ENCODE measurements at regions not wholly inside any gene's neighbourhood (a gene's known extent, or its start where the extent isn't known, plus 50 kb on each side); places are given as distances from the start of the nearest gene placed in this dataset.

GRCh38 chr10:78450239-78450638 is 416.6 kb downstream of the RPS24 start:
- TF ChIP-seq POLR2AphosphoS5 (IDR thresholded peaks at IDR 0.05; ENCODE audit: low read depth, low read length) (no peak), FOSL2 (IDR thresholded peaks at IDR 0.05; ENCODE audit: borderline replicate concordance, low read depth) (no peak)
- TF ChIP-seq, protein P1, sequence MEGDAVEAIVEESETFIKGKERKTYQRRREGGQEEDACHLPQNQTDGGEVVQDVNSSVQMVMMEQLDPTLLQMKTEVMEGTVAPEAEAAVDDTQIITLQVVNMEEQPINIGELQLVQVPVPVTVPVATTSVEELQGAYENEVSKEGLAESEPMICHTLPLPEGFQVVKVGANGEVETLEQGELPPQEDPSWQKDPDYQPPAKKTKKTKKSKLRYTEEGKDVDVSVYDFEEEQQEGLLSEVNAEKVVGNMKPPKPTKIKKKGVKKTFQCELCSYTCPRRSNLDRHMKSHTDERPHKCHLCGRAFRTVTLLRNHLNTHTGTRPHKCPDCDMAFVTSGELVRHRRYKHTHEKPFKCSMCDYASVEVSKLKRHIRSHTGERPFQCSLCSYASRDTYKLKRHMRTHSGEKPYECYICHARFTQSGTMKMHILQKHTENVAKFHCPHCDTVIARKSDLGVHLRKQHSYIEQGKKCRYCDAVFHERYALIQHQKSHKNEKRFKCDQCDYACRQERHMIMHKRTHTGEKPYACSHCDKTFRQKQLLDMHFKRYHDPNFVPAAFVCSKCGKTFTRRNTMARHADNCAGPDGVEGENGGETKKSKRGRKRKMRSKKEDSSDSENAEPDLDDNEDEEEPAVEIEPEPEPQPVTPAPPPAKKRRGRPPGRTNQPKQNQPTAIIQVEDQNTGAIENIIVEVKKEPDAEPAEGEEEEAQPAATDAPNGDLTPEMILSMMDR (IDR thresholded peaks at IDR 0.05): no peak
